ENCODE measurements at regions not wholly inside any gene's neighbourhood (a gene's known extent, or its start where the extent isn't known, plus 50 kb on each side); places are given as distances from the start of the nearest gene placed in this dataset.

DNA sequence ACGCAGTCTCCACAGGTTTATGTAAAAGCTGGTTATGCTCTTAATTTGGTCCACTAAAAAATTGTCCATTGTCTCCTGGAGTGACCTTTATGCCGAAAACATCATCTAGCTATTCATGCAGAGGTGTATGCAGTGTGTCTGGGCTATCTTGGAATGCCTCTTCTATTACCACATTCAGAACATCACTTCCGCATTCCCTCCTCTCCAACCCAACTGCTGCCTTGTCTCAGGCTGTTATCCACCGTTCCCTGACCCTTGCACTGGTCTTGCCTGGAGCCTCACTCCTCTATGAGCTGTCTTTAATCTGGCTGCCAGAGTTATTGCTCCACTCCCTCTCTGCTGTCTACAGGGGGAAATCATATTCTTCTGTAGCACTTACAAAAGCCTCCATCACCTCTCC lies 214.1 kb upstream of the ANKRD55 start:
- no peak for TF ChIP-seq POLR2A (IDR thresholded peaks at IDR 0.05; ENCODE audit: low read length)
- no peak for TF ChIP-seq GATA1 (IDR thresholded peaks at IDR 0.05; ENCODE audit: low read depth, low read length)

Data from erythroblast (primary cell).